K562 (cell line): ENCODE measurements at regions not wholly inside any gene's neighbourhood (a gene's known extent, or its start where the extent isn't known, plus 50 kb on each side); places are given as distances from the start of the nearest gene placed in this dataset.
A peak's percentile ranks its signal among the peaks of the same experiment; 100 is the strongest.

ENCODE experiments used
- ILF3 ChIP-seq: fragments of 450-650 bp; IDR thresholded peaks from 2 replicates; pipeline ENCODE4 v1.6.1; 2018; ENCODE audit warnings: antibody characterized with exemption, mild to moderate bottlenecking, moderate library complexity, borderline replicate concordance
- MEIS2 ChIP-seq: fragments of 450-650 bp; IDR thresholded peaks from 2 replicates; pipeline ENCODE4 v1.6.1; 2014; ENCODE audit warnings: mild to moderate bottlenecking; ENCODE audit not compliant: partially characterized antibody
- MYBL2 ChIP-seq, 2 experiments: fragments of 450-650 bp in 1 of 2; sonication (generic) in 1 of 2; formaldehyde crosslinking in 1 of 2; IDR thresholded peaks; 2 replicates each; pipeline versions ENCODE4 v1.6.1 to v1.8.1; 2017 to 2022; ENCODE audit warnings: borderline replicate concordance in 1 of 2, inconsistent platforms in 1 of 2, low read depth in 1 of 2, mild to moderate bottlenecking in 1 of 2, missing genetic modification reagents in 1 of 2, moderate library complexity in 1 of 2
- OTX1 ChIP-seq: fragments of 450-650 bp; formaldehyde crosslinking; IDR thresholded peaks from 2 replicates; pipeline ENCODE4 v1.4.0; 2022; ENCODE audit warnings: mild to moderate bottlenecking
- PBX2 ChIP-seq, 2 experiments: IDR thresholded peaks in 1 of 2; conservative IDR thresholded peaks in 1 of 2; 2 replicates each; pipeline ENCODE4 v1.6.1; 2016; ENCODE audit warnings: low read depth in 2 of 2, mild to moderate bottlenecking in 1 of 2, missing compliant biosample characterization in 1 of 2, missing genetic modification characterization in 1 of 2, moderate library complexity in 1 of 2
- SMC3 ChIP-seq: conservative IDR thresholded peaks from 2 replicates; pipeline ENCODE4 v1.6.1; 2011; ENCODE audit warnings: low read depth, low read length, improper control_type of control experiment; ENCODE audit not compliant: insufficient read depth
- ZBTB9 ChIP-seq: fragments of 450-650 bp; formaldehyde crosslinking; IDR thresholded peaks from 2 replicates; pipeline ENCODE4 v1.4.0; 2020; ENCODE audit warnings: mild to moderate bottlenecking, moderate library complexity
- ZNF175 ChIP-seq: fragments of 200-800 bp; sonication (Bioruptor generic); IDR thresholded peaks from 2 replicates; pipeline ENCODE4 v1.6.1; 2016; ENCODE audit warnings: low read depth, mild to moderate bottlenecking, missing genetic modification characterization, missing compliant biosample characterization
- ZSCAN29 ChIP-seq: fragments of 450-650 bp; IDR thresholded peaks from 2 replicates; pipeline ENCODE4 v1.6.1; 2017

DNA sequence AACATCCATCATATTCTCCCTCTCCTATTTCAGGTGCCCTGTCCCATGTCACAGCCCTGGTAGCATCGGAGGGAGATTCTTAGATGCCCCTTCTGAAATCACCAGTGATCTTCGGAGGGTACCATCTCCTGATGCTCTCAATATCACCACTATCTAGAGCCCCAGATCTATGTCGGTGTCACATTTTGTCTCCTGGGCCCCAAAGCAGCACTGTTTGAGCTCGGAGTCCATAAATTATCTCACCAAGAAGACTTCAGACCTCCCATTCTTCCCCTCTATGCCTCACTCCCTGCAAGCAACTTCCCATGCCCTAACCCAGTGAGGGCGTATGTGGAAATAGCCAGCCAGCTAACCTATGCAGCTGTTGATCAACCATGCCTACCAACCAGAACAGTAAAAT is 51.5 kb upstream of the NLK start (continued):
- TF ChIP-seq PBX2 (CRISPR knock-in tag; IDR thresholded peaks at IDR 0.05; ENCODE audit: low read depth) (no peak), PBX2 (tag; conservative IDR thresholded peaks at IDR 0.05; ENCODE audit: low read depth) (peak; percentile 65), ZBTB9 (CRISPR knock-in tag) (no peak), ZNF175 (CRISPR knock-in tag) (no peak), SMC3 (no peak), MYBL2 (IDR thresholded peaks at IDR 0.05; ENCODE audit: low read depth) (no peak), MYBL2 (CRISPR knock-in tag; IDR thresholded peaks at IDR 0.05; ENCODE audit: borderline replicate concordance) (no peak), ILF3 (no peak), ZSCAN29 (no peak), OTX1 (CRISPR knock-in tag) (no peak), MEIS2 (peak; percentile 54)
